ENCODE measurements at regions not wholly inside any gene's neighbourhood (a gene's known extent, or its start where the extent isn't known, plus 50 kb on each side); places are given as distances from the start of the nearest gene placed in this dataset.

DNA sequence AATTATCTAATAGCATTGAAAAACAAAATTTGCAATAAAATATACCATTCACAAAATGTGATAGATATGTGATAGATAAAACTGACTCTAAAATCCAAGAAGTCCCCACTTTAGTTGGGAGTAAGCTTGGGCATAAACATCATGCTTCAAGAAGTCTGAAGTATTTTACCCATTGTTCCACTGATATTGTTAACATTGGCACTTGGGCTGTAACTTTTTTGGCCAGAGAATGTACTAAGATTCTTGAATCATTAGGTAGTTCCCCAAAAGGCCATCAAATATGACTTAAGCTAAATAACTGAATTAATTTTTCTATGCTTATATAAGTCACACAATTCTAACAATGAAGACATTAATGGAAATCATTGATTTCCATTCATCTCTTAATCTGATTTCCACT is 413.6 kb downstream of the CDH2 start:
- Histone ChIP-seq H3K9me3 (replicated peaks; ENCODE audit: control insufficient read depth, insufficient read depth, low read length) (no peaks in the 10 kb centered on the region), H3K4me2 (ENCODE audit: insufficient read depth, low read length) (no peak overlapping the region), H3K4me3 (replicated peaks in 1 of 3; ENCODE audit: insufficient read depth in 1 of 3, low read depth in 1 of 3, low read length in 3 of 3) (no peak overlapping the region), H3K9ac (replicated peaks; ENCODE audit: extremely low read depth, insufficient read depth, low read length) (no peak overlapping the region), H3K79me2 (ENCODE audit: control insufficient read depth, insufficient read depth, low read length) (no peaks in the 10 kb centered on the region), H3K27me3 (ENCODE audit: control insufficient read depth in 2 of 2, insufficient read depth in 2 of 2, low read length in 2 of 2) (peaks cover 0 to 14% of the 10 kb centered on the region in 2 experiments), H3K4me1 (ENCODE audit: control insufficient read depth, extremely low read depth, insufficient read depth, low read length) (no peaks in the 10 kb centered on the region), H3K36me3 (ENCODE audit: control insufficient read depth in 2 of 2, extremely low read depth in 1 of 2, insufficient read depth in 2 of 2, low read length in 2 of 2) (no peaks in the 10 kb centered on the region), H4K20me1 (replicated peaks; ENCODE audit: control insufficient read depth, extremely low read depth, insufficient read depth, low read length) (no peaks in the 10 kb centered on the region), H3K27ac (ENCODE audit: insufficient read depth, low read depth, low read length) (no peak overlapping the region), H3K9me1 (replicated peaks; ENCODE audit: control insufficient read depth, extremely low read depth, insufficient read depth, low read length) (no peaks in the 10 kb centered on the region), H2AFZ (ENCODE audit: low read depth, low read length) (no peak overlapping the region)
- dilution Hi-C loops (cut with MboI; ENCODE audit: extremely low pct_ligation_motif_present, low sequenced_read_pairs) (no loop called here), intact Hi-C loops (cut with micrococcal nuclease) (no loop called here)
- POLR2A ChIA-PET: no interaction called here
- CTCF ChIA-PET: interaction anchor here (5.0 kb wide), 1 partner anchor 13 kb away, joined by 27 read pairs; no protein-coding TSS in a partner anchor
- no peak for FAIRE-seq
- DNase-seq (ENCODE audit: low read depth, low spot score): no peak
- no TSS peak for BruUV-seq (replicated peaks)
- TF ChIP-seq JUN (IDR thresholded peaks at IDR 0.05; ENCODE audit: borderline replicate concordance, insufficient read depth, insufficient read length, low read depth) (no peak), MYC (IDR thresholded peaks at IDR 0.05; ENCODE audit: low read depth, low read length) (no peak), FOS (IDR thresholded peaks at IDR 0.05; ENCODE audit: borderline replicate concordance, insufficient read depth, low read length) (no peak)
- TF ChIP-seq, protein P1, sequence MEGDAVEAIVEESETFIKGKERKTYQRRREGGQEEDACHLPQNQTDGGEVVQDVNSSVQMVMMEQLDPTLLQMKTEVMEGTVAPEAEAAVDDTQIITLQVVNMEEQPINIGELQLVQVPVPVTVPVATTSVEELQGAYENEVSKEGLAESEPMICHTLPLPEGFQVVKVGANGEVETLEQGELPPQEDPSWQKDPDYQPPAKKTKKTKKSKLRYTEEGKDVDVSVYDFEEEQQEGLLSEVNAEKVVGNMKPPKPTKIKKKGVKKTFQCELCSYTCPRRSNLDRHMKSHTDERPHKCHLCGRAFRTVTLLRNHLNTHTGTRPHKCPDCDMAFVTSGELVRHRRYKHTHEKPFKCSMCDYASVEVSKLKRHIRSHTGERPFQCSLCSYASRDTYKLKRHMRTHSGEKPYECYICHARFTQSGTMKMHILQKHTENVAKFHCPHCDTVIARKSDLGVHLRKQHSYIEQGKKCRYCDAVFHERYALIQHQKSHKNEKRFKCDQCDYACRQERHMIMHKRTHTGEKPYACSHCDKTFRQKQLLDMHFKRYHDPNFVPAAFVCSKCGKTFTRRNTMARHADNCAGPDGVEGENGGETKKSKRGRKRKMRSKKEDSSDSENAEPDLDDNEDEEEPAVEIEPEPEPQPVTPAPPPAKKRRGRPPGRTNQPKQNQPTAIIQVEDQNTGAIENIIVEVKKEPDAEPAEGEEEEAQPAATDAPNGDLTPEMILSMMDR (IDR thresholded peaks at IDR 0.05; ENCODE audit: extremely low read depth in 1 of 2, insufficient read depth in 1 of 2, low read depth in 1 of 2, low read length in 2 of 2): no peak
- TF ChIP-seq, protein P2, sequence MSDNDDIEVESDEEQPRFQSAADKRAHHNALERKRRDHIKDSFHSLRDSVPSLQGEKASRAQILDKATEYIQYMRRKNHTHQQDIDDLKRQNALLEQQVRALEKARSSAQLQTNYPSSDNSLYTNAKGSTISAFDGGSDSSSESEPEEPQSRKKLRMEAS (IDR thresholded peaks at IDR 0.05; ENCODE audit: insufficient read depth, insufficient read length): no peak

DNA sequence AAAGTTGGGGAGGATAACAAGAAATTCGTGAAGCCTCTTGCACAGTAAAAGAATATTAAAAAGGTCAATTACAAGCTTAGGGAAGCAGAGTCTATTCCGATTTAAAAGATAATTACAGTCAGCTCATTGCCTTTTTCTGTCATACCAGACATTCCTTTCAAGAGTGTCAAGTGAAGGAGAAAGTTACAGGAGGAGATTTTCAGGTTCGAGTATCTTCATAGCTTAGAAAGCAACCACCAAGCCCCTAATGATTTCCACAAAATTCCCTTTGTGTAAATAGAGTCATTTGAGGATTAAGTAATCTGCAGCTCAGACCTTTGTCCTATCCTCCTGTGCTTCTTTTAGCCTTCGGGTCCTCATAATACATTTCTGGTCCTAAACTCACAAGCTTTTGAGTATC is 414.9 kb downstream of the CDH2 start:
- no peaks in the 10 kb centered on the region for H3K9me1 ChIP-seq (replicated peaks; ENCODE audit: control insufficient read depth, extremely low read depth, insufficient read depth, low read length)
- no peak for FAIRE-seq
- no peak overlapping the region for H3K4me2 ChIP-seq (ENCODE audit: insufficient read depth, low read length)
- H3K4me3 ChIP-seq (replicated peaks in 1 of 3; ENCODE audit: insufficient read depth in 1 of 3, low read depth in 1 of 3, low read length in 3 of 3): no peak overlapping the region
- H3K4me1 ChIP-seq (ENCODE audit: control insufficient read depth, extremely low read depth, insufficient read depth, low read length): no peaks in the 10 kb centered on the region
- H4K20me1 ChIP-seq (replicated peaks; ENCODE audit: control insufficient read depth, extremely low read depth, insufficient read depth, low read length): no peaks in the 10 kb centered on the region
- no peaks in the 10 kb centered on the region for H3K79me2 ChIP-seq (ENCODE audit: control insufficient read depth, insufficient read depth, low read length)
- H3K9ac ChIP-seq (replicated peaks; ENCODE audit: extremely low read depth, insufficient read depth, low read length): no peak overlapping the region
- BruUV-seq (replicated peaks): no TSS peak
- DNase-seq (ENCODE audit: low read depth, low spot score): no peak
- no peak overlapping the region for H2AFZ ChIP-seq (ENCODE audit: low read depth, low read length)
- TF ChIP-seq EZH2 (IDR thresholded peaks at IDR 0.05; ENCODE audit: borderline replicate concordance, low read depth, low read length, severe bottlenecking) (no peak), GATA2 (IDR thresholded peaks at IDR 0.05; ENCODE audit: insufficient read depth, insufficient read length, low read depth, low read length) (no peak), JUN (IDR thresholded peaks at IDR 0.05; ENCODE audit: borderline replicate concordance, insufficient read depth, insufficient read length, low read depth) (no peak), POLR2AphosphoS5 (IDR thresholded peaks at IDR 0.05; ENCODE audit: insufficient read depth, low read depth, low read length) (no peak), FOS (IDR thresholded peaks at IDR 0.05; ENCODE audit: borderline replicate concordance, insufficient read depth, low read length) (no peak), MYC (IDR thresholded peaks at IDR 0.05; ENCODE audit: low read depth, low read length) (no peak), POLR2A (IDR thresholded peaks at IDR 0.05; ENCODE audit: low read depth, low read length) (no peak)
- TF ChIP-seq, protein P1 (IDR thresholded peaks at IDR 0.05; ENCODE audit: extremely low read depth in 1 of 2, insufficient read depth in 1 of 2, low read depth in 1 of 2, low read length in 2 of 2): no peak
- TF ChIP-seq, protein P2 (IDR thresholded peaks at IDR 0.05; ENCODE audit: insufficient read depth, insufficient read length): no peak
- intact Hi-C loops (cut with micrococcal nuclease) (no loop called here), dilution Hi-C loops (cut with MboI; ENCODE audit: extremely low pct_ligation_motif_present, low sequenced_read_pairs) (no loop called here)
- POLR2A ChIA-PET: no interaction called here
- peaks cover 0 to 15% of the 10 kb centered on the region in 2 experiments for H3K27me3 ChIP-seq (ENCODE audit: control insufficient read depth in 2 of 2, insufficient read depth in 2 of 2, low read length in 2 of 2)
- CTCF ChIA-PET: interaction anchor here (0.9 to 5.0 kb wide), 6 partner anchors 9 to 77 kb away, joined by 3 to 27 read pairs (median 4); no protein-coding TSS in a partner anchor
- H3K27ac ChIP-seq (ENCODE audit: insufficient read depth, low read depth, low read length): no peak overlapping the region
- no peaks in the 10 kb centered on the region for H3K36me3 ChIP-seq (ENCODE audit: control insufficient read depth in 2 of 2, extremely low read depth in 1 of 2, insufficient read depth in 2 of 2, low read length in 2 of 2)
- H3K9me3 ChIP-seq (replicated peaks; ENCODE audit: control insufficient read depth, insufficient read depth, low read length): no peaks in the 10 kb centered on the region
